ENCODE measurements at regions not wholly inside any gene's neighbourhood (a gene's known extent, or its start where the extent isn't known, plus 50 kb on each side); places are given as distances from the start of the nearest gene placed in this dataset.
"Not testable (repeated sequence)": the region's sequence is repeated elsewhere in the genome, so short reads cannot be mapped to it uniquely, and the experiment has no call there.

- no peak for DNase-seq
Measured at GRCh38 chr13:105758918-105759860, 776.3 kb downstream of the EFNB2 start.

GRCh38 chr13:105740739-105741138 is 794.7 kb downstream of the EFNB2 start:
- no peak for DNase-seq

- DNase-seq: no peak
Measured at GRCh38 chr13:105737688-105738087, 797.8 kb downstream of the EFNB2 start.

- DNase-seq: no peak
Measured at GRCh38 chr13:105735281-105735680, 800.2 kb downstream of the EFNB2 start.

GRCh38 chr13:105732806-105733529 is 802.5 kb downstream of the EFNB2 start:
- no peak for DNase-seq

GRCh38 chr13:105725887-105726286 is 809.6 kb downstream of the EFNB2 start:
- no peak for DNase-seq

- DNase-seq: no peak
Measured at GRCh38 chr13:105721016-105721415, 814.4 kb downstream of the EFNB2 start.

GRCh38 chr13:105719859-105720258 is 815.6 kb downstream of the EFNB2 start:
- no peak for DNase-seq

- no peak for DNase-seq
Measured at GRCh38 chr13:105709181-105709580, 826.3 kb downstream of the EFNB2 start.

GRCh38 chr13:105703843-105704242 is 831.6 kb downstream of the EFNB2 start:
- no peak for DNase-seq

- no peak for DNase-seq
Measured at GRCh38 chr13:105702441-105702840, 833.0 kb downstream of the EFNB2 start.

GRCh38 chr13:105692769-105693168 is 842.7 kb downstream of the EFNB2 start:
- DNase-seq: no peak

- DNase-seq: no peak
Measured at GRCh38 chr13:105684216-105684615, 851.2 kb downstream of the EFNB2 start.

- DNase-seq: no peak
Measured at GRCh38 chr13:105679838-105680237, 855.6 kb downstream of the EFNB2 start.

GRCh38 chr13:105678072-105678471 is 857.4 kb downstream of the EFNB2 start:
- no peak for DNase-seq

GRCh38 chr13:105672881-105673280 is 862.6 kb downstream of the EFNB2 start:
- no peak for DNase-seq

- DNase-seq: not testable (repeated sequence)
Measured at GRCh38 chr13:105671131-105671530, 864.3 kb downstream of the EFNB2 start.

GRCh38 chr13:105670179-105670990 is 865.1 kb downstream of the EFNB2 start:
- no peak for DNase-seq

GRCh38 chr13:105665284-105665683 is 870.2 kb downstream of the EFNB2 start:
- DNase-seq: no peak

GRCh38 chr13:105663182-105663581 is 872.3 kb downstream of the EFNB2 start:
- DNase-seq: no peak

- DNase-seq: no peak
Measured at GRCh38 chr13:105660561-105660960, 874.9 kb downstream of the EFNB2 start.

GRCh38 chr13:105658431-105658830 is 877.0 kb downstream of the EFNB2 start:
- no peak for DNase-seq

GRCh38 chr13:105655046-105655445 is 880.4 kb downstream of the EFNB2 start:
- DNase-seq: no peak
